ENCODE measurements at regions not wholly inside any gene's neighbourhood (a gene's known extent, or its start where the extent isn't known, plus 50 kb on each side); places are given as distances from the start of the nearest gene placed in this dataset.

GRCh38 chr3:8197384-8197783 is 304.2 kb upstream of the LMCD1 start:
- H3K4me1 Mint-ChIP-seq = no peaks in the 10 kb centered on the region
- no peak overlapping the region for H3K4me3 Mint-ChIP-seq
- TF ChIP-seq, protein P1, sequence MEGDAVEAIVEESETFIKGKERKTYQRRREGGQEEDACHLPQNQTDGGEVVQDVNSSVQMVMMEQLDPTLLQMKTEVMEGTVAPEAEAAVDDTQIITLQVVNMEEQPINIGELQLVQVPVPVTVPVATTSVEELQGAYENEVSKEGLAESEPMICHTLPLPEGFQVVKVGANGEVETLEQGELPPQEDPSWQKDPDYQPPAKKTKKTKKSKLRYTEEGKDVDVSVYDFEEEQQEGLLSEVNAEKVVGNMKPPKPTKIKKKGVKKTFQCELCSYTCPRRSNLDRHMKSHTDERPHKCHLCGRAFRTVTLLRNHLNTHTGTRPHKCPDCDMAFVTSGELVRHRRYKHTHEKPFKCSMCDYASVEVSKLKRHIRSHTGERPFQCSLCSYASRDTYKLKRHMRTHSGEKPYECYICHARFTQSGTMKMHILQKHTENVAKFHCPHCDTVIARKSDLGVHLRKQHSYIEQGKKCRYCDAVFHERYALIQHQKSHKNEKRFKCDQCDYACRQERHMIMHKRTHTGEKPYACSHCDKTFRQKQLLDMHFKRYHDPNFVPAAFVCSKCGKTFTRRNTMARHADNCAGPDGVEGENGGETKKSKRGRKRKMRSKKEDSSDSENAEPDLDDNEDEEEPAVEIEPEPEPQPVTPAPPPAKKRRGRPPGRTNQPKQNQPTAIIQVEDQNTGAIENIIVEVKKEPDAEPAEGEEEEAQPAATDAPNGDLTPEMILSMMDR (IDR thresholded peaks at IDR 0.05; ENCODE audit: unreplicated experiment in 3 of 3) = no peak
- peaks cover under 1% of the 10 kb centered on the region for H3K36me3 Mint-ChIP-seq (ENCODE audit: low read depth)
- peaks cover 6% of the 10 kb centered on the region for H3K9me3 Mint-ChIP-seq
- no peak overlapping the region for H3K27ac Mint-ChIP-seq
- no peaks in the 10 kb centered on the region for H3K27me3 Mint-ChIP-seq (ENCODE audit: low read depth)

DNA sequence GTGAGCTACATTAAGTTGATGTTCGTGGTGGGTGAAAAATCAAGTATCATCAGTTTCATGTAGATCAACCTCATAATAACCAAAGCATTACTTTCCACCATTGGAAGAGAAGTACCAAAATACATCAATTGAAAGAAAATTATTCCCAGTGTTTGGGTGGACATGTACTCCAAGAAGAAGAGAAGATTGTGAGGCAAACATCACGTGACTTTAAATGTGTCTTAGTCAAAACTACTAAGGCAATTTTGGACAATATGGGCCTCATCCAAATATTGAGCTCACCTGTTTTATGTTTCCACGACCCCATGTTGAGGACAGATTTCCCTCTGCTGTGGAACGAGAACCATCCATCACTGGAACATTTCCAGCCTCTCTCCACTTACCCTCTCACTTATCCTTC is 303.0 kb upstream of the LMCD1 start:
- Mint-ChIP-seq H3K4me1 (no peaks in the 10 kb centered on the region), H3K9me3 (no peaks in the 10 kb centered on the region), H3K36me3 (ENCODE audit: low read depth) (no peaks in the 10 kb centered on the region), H3K4me3 (no peak overlapping the region), H3K27ac (no peak overlapping the region), H3K27me3 (ENCODE audit: low read depth) (no peaks in the 10 kb centered on the region)
- TF ChIP-seq, protein P1 (IDR thresholded peaks at IDR 0.05; ENCODE audit: unreplicated experiment in 3 of 3) = no peak

DNA sequence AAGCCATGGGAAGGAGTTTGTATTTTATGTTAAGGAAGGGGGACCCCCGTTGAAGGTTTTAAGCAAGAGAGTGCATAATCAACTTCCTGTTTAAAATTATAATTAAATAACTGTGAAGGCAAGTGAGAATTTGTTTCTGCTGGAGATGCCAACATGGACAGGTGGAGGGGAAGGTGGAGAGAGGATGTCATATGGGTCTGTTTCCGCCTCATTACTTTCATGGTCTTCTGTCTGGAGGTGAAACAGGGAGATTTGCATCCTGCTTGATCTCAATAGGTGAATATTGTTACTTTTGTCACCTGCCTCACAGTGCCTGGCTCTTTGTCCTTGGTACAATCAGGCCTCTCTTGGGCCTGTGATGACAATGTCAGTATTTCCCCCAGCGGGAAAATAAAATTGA is 300.6 kb upstream of the LMCD1 start:
- TF ChIP-seq, protein P1 (IDR thresholded peaks at IDR 0.05; ENCODE audit: unreplicated experiment in 3 of 3) = no peak
- H3K27me3 Mint-ChIP-seq (ENCODE audit: low read depth) = no peaks in the 10 kb centered on the region
- H3K9me3 Mint-ChIP-seq = no peaks in the 10 kb centered on the region
- H3K4me3 Mint-ChIP-seq = no peak overlapping the region
- H3K4me1 Mint-ChIP-seq = no peaks in the 10 kb centered on the region
- peak overlapping the region in 1 of 3 experiments; percentile 27 for H3K27ac Mint-ChIP-seq
- no peaks in the 10 kb centered on the region for H3K36me3 Mint-ChIP-seq (ENCODE audit: low read depth)

DNA sequence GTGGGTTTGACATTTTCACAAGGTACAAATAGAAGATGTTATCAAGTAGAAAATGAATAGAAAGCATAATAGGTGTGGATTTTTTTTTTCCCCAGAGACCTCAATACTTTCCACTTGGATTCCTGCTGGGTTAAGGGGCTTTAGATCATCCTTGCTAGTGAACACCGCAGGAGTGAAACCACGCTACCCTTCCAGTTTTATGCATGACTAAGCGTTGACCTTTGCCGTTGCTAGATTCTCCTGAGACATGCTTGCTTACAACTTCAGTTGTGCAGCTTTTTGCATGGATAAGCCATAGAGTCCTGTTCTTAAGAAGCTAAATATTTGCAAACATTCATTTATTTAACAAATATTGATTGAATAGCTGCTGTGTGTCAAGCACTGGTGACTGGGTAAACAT is 299.7 kb upstream of the LMCD1 start:
- no peaks in the 10 kb centered on the region for H3K36me3 Mint-ChIP-seq (ENCODE audit: low read depth)
- TF ChIP-seq, protein P1 (IDR thresholded peaks at IDR 0.05; ENCODE audit: unreplicated experiment in 3 of 3) = no peak
- H3K27ac Mint-ChIP-seq = no peak overlapping the region
- H3K4me1 Mint-ChIP-seq = peaks cover 4% of the 10 kb centered on the region
- no peaks in the 10 kb centered on the region for H3K9me3 Mint-ChIP-seq
- H3K27me3 Mint-ChIP-seq (ENCODE audit: low read depth) = no peaks in the 10 kb centered on the region
- no peak overlapping the region for H3K4me3 Mint-ChIP-seq

- no peak overlapping the region for H3K27ac Mint-ChIP-seq
- H3K9me3 Mint-ChIP-seq = no peaks in the 10 kb centered on the region
- peaks cover 9% of the 10 kb centered on the region for H3K4me1 Mint-ChIP-seq
- no peak overlapping the region for H3K4me3 Mint-ChIP-seq
- no peaks in the 10 kb centered on the region for H3K27me3 Mint-ChIP-seq (ENCODE audit: low read depth)
- no peaks in the 10 kb centered on the region for H3K36me3 Mint-ChIP-seq (ENCODE audit: low read depth)
- TF ChIP-seq, protein P1 (IDR thresholded peaks at IDR 0.05; ENCODE audit: unreplicated experiment in 3 of 3) = no peak
Measured at GRCh38 chr3:8204331-8204730, 297.3 kb upstream of the LMCD1 start.

GRCh38 chr3:8204853-8205650 is 296.6 kb upstream of the LMCD1 start:
- Mint-ChIP-seq H3K27ac (no peak overlapping the region), H3K4me3 (no peak overlapping the region), H3K4me1 (peaks cover 9% of the 10 kb centered on the region), H3K27me3 (ENCODE audit: low read depth) (no peaks in the 10 kb centered on the region), H3K9me3 (no peaks in the 10 kb centered on the region), H3K36me3 (ENCODE audit: low read depth) (no peaks in the 10 kb centered on the region)
- TF ChIP-seq, protein P1 (IDR thresholded peaks at IDR 0.05; ENCODE audit: unreplicated experiment in 3 of 3) = no peak

Measured in nephron (organoid).